ENCODE measurements at regions not wholly inside any gene's neighbourhood (a gene's known extent, or its start where the extent isn't known, plus 50 kb on each side); places are given as distances from the start of the nearest gene placed in this dataset.
"Not testable (repeated sequence)": the region's sequence is repeated elsewhere in the genome, so short reads cannot be mapped to it uniquely, and the experiment has no call there.

DNA sequence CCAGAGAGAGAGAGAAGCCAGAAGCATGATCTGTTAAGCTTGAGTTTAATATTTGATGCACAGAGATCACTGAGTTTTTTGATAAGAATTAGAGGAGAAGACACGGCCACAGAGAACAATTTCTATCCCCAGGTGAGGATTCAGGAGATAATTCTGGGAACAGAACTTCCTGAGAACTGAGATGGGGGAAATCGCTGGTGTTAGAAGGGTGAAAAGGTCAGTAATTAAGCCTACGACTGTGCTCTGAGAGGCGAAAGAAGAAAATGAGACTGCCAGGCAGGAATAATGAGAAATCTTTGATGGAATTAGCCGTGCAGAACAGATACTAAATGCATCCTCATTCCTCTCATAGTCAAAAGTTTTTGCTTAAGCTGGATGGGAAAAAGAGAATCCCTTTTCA lies 61.9 kb upstream of the EEF2KMT start:
- DNase-seq (ENCODE audit: low read depth) = not testable (repeated sequence)

DNA sequence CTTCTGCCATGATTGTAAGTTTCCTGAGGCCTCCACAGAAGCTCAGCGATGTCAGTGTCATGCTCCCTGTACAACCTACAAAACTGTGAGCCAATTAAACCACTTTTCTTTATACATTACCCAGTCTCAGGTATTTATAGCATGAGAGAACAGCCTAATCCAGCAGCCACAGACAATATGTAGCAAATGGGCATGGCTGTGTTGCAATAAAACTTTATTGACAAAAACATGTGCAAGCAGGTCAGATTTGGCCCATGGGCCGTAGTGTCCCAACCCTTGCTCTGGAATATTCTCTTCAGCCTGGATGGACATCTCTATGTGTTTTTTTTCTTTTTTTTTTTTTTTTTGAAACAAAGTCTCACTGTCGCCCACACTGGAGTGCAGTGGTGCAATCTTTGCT lies 60.9 kb upstream of the EEF2KMT start:
- no peak for DNase-seq (ENCODE audit: low read depth)

DNA sequence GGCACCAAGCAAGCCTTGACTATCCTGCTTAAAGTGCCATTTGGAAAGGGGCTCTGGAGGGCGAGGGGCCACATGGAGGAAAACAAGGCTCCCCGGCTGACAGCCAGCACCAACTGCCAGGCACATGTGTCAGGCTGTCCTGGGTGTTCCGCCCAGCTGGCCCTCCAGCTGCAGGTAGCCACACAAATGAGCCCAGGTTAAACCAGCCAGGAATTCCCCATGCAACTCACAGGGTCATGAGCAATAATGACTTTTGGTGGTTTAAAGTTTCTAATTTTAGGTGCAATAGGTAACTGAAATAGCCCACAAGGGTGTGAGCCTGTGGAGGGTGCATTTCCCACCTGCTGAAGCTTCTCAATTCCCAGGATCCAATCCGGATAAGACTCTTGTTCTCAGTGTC lies 58.9 kb upstream of the EEF2KMT start:
- DNase-seq (ENCODE audit: low read depth) = not testable (repeated sequence)

DNA sequence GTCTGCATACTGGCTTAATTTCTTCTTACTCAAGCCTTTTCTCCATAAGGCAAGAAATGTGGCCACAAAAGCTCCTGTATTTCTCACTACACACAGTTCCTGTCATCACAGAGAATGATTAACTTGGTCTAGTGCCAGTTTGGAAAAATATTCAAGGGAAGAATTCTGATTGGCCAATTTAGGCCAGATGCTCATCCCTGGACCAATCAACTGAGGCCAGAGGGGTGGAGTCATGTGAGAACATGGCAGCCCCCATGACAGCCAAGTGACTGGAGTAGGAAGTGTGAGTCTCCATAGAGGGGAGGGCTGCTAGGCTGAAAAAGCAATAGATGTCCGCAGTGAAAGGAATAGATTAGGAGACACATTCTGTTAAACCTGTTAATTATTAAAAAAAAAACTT lies 56.4 kb upstream of the EEF2KMT start:
- peak; percentile 5 for DNase-seq (ENCODE audit: low read depth)

DNA sequence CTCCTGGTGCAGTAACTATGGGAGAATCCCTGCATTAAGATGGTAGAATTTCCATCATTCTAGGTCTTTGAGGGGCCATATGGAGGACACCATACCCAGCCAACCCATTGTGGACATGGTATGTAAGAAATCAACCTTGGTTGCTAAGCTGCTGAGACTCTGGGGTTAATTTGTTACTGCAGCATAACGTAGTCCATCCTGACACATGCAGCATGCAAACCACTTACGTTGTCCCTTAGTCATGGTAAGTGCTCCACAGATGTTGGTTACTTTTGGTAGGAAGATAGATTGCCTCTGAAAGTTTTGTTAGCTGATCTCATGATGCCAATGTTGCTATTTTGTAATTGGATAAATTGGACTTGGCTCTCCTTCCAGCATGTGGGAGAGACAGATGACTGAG lies 53.8 kb upstream of the EEF2KMT start:
- not testable (repeated sequence) for DNase-seq (ENCODE audit: low read depth)

Measured in Daoy (cell line).